ENCODE measurements at regions not wholly inside any gene's neighbourhood (a gene's known extent, or its start where the extent isn't known, plus 50 kb on each side); places are given as distances from the start of the nearest gene placed in this dataset.

DNA sequence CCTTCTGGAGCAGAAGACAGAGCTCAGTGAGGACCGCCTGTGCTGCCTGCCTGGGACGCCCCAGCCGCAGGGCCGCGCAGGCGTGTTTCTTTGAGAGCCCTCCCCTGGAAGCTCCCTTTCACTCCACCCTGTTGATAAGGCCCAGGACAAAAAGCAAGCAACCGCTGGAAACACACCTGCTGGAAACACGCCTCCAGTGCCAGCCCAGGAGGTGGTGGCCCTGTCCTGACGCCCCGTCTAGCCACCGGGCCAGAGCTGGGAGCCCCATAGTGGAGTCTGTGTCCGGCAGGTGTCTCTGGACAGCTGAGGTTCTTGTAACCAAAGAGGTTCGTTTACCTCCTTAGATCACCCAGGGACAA lies 173.8 kb downstream of the KATNAL1 start:
- Histone ChIP-seq H3K9me3 (ENCODE audit: low read length) (no peaks in the 10 kb centered on the region), H3K4me3 (ENCODE audit: low read length) (no peak overlapping the region), H3K4me2 (ENCODE audit: low read depth, low read length, poor library complexity, severe bottlenecking) (no peak overlapping the region), H3K9ac (ENCODE audit: low read length) (no peak overlapping the region), H3K4me1 (ENCODE audit: low read length) (peaks cover 5% of the 10 kb centered on the region), H4K20me1 (ENCODE audit: insufficient read depth, low read depth, low read length) (no peaks in the 10 kb centered on the region), H3K27ac (ENCODE audit: low read length) (no peak overlapping the region), H3K27me3 (ENCODE audit: low read length) (no peaks in the 10 kb centered on the region), H3K9me2 (replicated peaks; ENCODE audit: insufficient read depth, low read length) (no peaks in the 10 kb centered on the region), H3K79me2 (ENCODE audit: low read length) (no peaks in the 10 kb centered on the region), H3K36me3 (ENCODE audit: insufficient read depth, low read length) (no peaks in the 10 kb centered on the region), H2AFZ (ENCODE audit: low read length) (no peak overlapping the region)
- no peak for DNase-seq

DNA sequence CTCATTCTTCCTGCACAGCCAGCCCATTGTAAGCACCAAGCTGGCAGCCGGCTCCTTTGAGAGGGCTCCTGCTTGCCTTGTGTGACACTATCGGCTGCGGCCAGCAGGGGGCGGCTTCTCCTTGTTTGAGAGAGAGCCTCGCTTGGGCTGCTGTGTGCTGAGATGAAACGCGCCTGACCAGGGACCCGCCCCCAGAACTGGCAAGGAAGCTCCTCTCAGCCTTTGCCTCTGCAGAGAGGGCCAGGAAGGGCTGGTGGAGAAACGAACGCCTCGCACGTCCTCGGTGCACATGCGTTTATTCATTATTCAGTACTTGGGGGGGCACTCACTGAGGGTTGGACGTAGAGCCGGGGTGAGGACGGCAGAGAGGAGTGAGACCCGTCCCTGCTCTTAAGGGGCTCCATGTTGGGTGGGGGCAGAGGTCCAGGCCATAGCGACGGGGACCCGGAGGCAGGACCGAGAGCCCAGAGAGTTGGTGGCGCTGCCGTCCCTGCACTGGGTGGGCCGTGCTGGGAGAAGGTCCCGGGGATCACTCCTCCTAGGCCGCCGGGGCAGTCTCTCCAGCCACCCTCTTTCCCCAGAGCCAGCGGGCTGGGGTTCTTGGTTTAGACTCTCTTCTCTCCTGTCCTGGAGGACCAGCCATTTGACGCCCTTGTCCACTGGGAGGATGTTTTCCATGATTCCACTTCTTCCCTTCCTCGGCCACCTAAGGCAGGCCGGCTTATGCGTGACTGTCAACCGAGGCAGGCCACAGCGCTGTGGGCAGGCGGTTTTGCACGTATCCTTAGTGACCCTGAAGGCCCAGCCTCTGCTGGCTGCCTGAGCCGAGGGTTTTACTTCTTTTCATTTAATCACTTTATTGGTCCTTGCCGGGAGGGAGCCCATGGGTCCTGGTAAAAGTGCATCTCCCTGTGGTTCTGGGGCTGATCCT lies 174.5 kb downstream of the KATNAL1 start:
- no peaks in the 10 kb centered on the region for H3K79me2 ChIP-seq (ENCODE audit: low read length)
- H3K9me3 ChIP-seq (ENCODE audit: low read length), result no peaks in the 10 kb centered on the region
- peak overlapping the region; percentile 36 for H3K4me2 ChIP-seq (ENCODE audit: low read depth, low read length, poor library complexity, severe bottlenecking)
- peak overlapping the region; percentile 70; the same call in 1 of the 2 replicates for H2AFZ ChIP-seq (ENCODE audit: low read length)
- H3K9me2 ChIP-seq (replicated peaks; ENCODE audit: insufficient read depth, low read length), result no peaks in the 10 kb centered on the region
- no peaks in the 10 kb centered on the region for H4K20me1 ChIP-seq (ENCODE audit: insufficient read depth, low read depth, low read length)
- peaks cover 5% of the 10 kb centered on the region for H3K4me1 ChIP-seq (ENCODE audit: low read length)
- no peaks in the 10 kb centered on the region for H3K36me3 ChIP-seq (ENCODE audit: insufficient read depth, low read length)
- peak; percentile 96 for DNase-seq
- peak overlapping the region; percentile 40 for H3K9ac ChIP-seq (ENCODE audit: low read length)
- H3K4me3 ChIP-seq (ENCODE audit: low read length), result no peak overlapping the region
- no peak overlapping the region for H3K27ac ChIP-seq (ENCODE audit: low read length)
- no peaks in the 10 kb centered on the region for H3K27me3 ChIP-seq (ENCODE audit: low read length)

DNA sequence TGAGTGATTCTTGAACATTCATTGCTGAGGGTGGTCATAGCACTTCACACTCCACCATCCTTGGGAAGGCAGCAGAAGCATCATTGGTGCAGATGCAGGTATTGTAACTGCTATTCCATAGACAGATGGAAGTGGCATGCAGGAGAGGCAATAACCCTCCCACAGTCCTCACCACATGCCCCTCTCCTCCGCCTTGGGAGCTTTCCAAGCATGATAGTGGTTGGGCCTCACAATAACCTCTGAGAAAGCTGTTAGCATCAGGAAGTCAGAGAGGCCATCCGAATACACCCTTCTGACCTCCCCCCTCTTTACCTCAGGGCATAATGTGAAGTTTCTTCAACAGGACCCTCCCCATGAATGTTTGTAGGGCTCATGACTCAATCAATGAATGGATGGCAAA lies 177.9 kb downstream of the KATNAL1 start:
- Histone ChIP-seq H4K20me1 (ENCODE audit: insufficient read depth, low read depth, low read length) (no peaks in the 10 kb centered on the region), H3K79me2 (ENCODE audit: low read length) (no peaks in the 10 kb centered on the region), H3K36me3 (ENCODE audit: insufficient read depth, low read length) (no peaks in the 10 kb centered on the region), H3K27ac (ENCODE audit: low read length) (no peak overlapping the region), H3K4me3 (ENCODE audit: low read length) (no peak overlapping the region), H3K4me1 (ENCODE audit: low read length) (peaks cover 5% of the 10 kb centered on the region), H2AFZ (ENCODE audit: low read length) (no peak overlapping the region), H3K4me2 (ENCODE audit: low read depth, low read length, poor library complexity, severe bottlenecking) (no peak overlapping the region), H3K9me2 (replicated peaks; ENCODE audit: insufficient read depth, low read length) (no peaks in the 10 kb centered on the region), H3K9me3 (ENCODE audit: low read length) (no peaks in the 10 kb centered on the region), H3K27me3 (ENCODE audit: low read length) (no peaks in the 10 kb centered on the region), H3K9ac (ENCODE audit: low read length) (no peak overlapping the region)
- DNase-seq, result no peak

DNA sequence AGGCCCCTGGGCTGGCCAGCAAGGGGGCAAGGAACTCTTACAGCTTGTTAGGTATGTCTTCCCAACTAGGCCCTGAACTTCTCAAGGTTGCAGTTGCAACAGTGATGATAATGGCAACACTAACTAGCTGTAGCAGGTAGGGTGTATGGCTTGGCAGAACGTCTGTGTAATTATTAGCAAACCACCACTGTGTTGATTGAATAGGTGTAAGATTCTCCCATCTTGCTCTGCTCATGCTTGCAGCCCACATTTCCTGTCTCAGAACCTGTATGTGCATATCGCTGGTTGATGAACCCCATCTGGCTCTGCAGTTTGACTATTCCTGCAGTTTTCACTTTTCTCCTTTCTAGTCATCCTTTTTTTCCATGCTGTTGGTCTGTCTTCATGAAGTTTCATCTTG lies 178.8 kb downstream of the KATNAL1 start:
- Histone ChIP-seq H3K9me2 (replicated peaks; ENCODE audit: insufficient read depth, low read length) (no peaks in the 10 kb centered on the region), H3K27me3 (ENCODE audit: low read length) (no peaks in the 10 kb centered on the region), H3K27ac (ENCODE audit: low read length) (no peak overlapping the region), H3K36me3 (ENCODE audit: insufficient read depth, low read length) (no peaks in the 10 kb centered on the region), H3K4me1 (ENCODE audit: low read length) (peaks cover 5% of the 10 kb centered on the region), H3K9ac (ENCODE audit: low read length) (no peak overlapping the region), H4K20me1 (ENCODE audit: insufficient read depth, low read depth, low read length) (no peaks in the 10 kb centered on the region), H3K9me3 (ENCODE audit: low read length) (no peaks in the 10 kb centered on the region), H3K4me3 (ENCODE audit: low read length) (no peak overlapping the region), H2AFZ (ENCODE audit: low read length) (no peak overlapping the region), H3K4me2 (ENCODE audit: low read depth, low read length, poor library complexity, severe bottlenecking) (no peak overlapping the region), H3K79me2 (ENCODE audit: low read length) (no peaks in the 10 kb centered on the region)
- DNase-seq, result no peak

DNA sequence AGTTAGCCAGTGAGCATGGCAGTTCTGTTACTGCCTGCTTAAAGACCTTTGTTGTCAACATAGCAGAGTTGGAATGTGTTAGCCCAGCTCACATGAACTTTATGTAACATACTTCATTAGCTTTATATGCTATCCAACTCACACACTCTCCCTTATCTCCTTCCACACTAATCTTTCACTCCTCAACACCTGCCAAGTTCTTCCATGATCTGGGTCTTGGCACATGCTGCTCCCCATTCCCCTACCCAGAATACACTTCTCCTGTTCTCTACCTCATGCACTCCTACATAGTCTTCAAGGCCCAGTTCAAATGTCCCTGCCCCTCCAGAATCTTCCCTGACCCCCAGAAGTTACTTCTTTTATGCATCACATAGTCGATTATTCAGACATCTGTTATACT lies 179.3 kb downstream of the KATNAL1 start:
- Histone ChIP-seq H3K27me3 (ENCODE audit: low read length) (no peaks in the 10 kb centered on the region), H3K4me2 (ENCODE audit: low read depth, low read length, poor library complexity, severe bottlenecking) (no peak overlapping the region), H3K9me2 (replicated peaks; ENCODE audit: insufficient read depth, low read length) (no peaks in the 10 kb centered on the region), H3K9ac (ENCODE audit: low read length) (no peak overlapping the region), H3K9me3 (ENCODE audit: low read length) (no peaks in the 10 kb centered on the region), H3K36me3 (ENCODE audit: insufficient read depth, low read length) (no peaks in the 10 kb centered on the region), H3K4me3 (ENCODE audit: low read length) (no peak overlapping the region), H4K20me1 (ENCODE audit: insufficient read depth, low read depth, low read length) (no peaks in the 10 kb centered on the region), H3K27ac (ENCODE audit: low read length) (no peak overlapping the region), H3K79me2 (ENCODE audit: low read length) (no peaks in the 10 kb centered on the region), H3K4me1 (ENCODE audit: low read length) (peaks cover 5% of the 10 kb centered on the region), H2AFZ (ENCODE audit: low read length) (no peak overlapping the region)
- DNase-seq, result no peak

DNA sequence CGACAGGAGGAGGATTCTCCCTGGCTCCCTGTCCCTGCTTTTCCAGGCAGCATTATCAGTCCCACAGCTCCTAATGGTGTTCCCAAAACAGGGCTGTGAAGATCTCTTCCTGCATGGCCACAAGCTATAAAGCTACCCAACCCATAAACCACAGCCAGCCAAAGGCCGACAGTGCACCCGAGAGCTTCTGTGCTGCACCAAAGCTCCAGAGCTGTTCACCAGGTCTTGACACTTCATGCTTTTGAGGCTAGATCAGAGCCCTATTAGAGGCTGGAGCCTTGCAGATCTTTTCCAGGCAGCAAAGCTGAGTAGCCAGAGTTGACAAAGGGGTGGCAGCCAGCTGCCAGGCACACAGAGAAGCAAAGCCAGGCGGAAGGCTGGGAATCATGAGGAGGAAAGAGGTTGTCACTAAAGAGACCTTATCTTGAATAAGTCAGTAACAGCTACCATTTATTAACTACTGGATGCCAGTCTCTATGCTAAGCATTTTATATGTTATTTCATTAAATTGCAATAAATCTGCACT lies 180.4 kb downstream of the KATNAL1 start:
- Histone ChIP-seq H3K36me3 (ENCODE audit: insufficient read depth, low read length) (no peaks in the 10 kb centered on the region), H3K4me3 (ENCODE audit: low read length) (no peak overlapping the region), H4K20me1 (ENCODE audit: insufficient read depth, low read depth, low read length) (no peaks in the 10 kb centered on the region), H3K9ac (ENCODE audit: low read length) (no peak overlapping the region), H3K4me1 (ENCODE audit: low read length) (no peaks in the 10 kb centered on the region), H3K9me3 (ENCODE audit: low read length) (no peaks in the 10 kb centered on the region), H2AFZ (ENCODE audit: low read length) (no peak overlapping the region), H3K79me2 (ENCODE audit: low read length) (no peaks in the 10 kb centered on the region), H3K27me3 (ENCODE audit: low read length) (no peaks in the 10 kb centered on the region), H3K9me2 (replicated peaks; ENCODE audit: insufficient read depth, low read length) (no peaks in the 10 kb centered on the region), H3K27ac (ENCODE audit: low read length) (no peak overlapping the region), H3K4me2 (ENCODE audit: low read depth, low read length, poor library complexity, severe bottlenecking) (no peak overlapping the region)
- DNase-seq, result no peak

DNA sequence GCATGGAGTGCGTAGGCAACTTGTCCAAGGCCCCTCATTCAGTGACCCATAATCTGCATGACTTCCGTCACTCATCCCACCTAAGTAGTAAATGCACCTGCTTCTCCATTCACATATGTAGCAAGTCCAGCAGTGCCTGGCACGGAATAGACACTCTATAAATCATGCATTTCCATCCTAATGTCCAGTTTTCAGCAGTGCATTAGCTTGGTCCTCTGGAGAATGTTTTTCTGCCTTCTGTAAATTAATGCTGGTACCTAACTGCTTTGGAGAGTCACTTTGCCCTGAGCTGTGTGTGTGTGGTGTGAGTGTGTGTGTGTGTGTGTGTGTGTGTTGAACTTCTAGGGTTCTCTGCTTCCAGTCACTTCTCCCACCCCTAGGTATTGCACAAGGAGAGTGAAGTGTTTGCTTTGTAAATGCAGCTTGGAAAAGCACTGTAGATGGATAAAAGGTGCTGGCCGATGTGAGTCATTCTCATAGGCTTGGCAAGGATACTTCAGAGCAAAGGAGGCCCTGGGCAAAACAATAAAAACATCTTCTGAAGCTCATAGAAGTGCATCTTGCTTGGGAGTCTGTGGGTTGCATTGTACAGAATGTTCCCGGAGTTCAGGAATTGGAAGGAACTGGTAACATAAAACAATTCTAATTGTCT lies 181.8 kb downstream of the KATNAL1 start:
- Histone ChIP-seq H3K9me3 (ENCODE audit: low read length) (no peaks in the 10 kb centered on the region), H3K36me3 (ENCODE audit: insufficient read depth, low read length) (no peaks in the 10 kb centered on the region), H3K9me2 (replicated peaks; ENCODE audit: insufficient read depth, low read length) (no peaks in the 10 kb centered on the region), H3K9ac (ENCODE audit: low read length) (no peak overlapping the region), H4K20me1 (ENCODE audit: insufficient read depth, low read depth, low read length) (no peaks in the 10 kb centered on the region), H2AFZ (ENCODE audit: low read length) (no peak overlapping the region), H3K79me2 (ENCODE audit: low read length) (no peaks in the 10 kb centered on the region), H3K27me3 (ENCODE audit: low read length) (no peaks in the 10 kb centered on the region), H3K4me1 (ENCODE audit: low read length) (no peaks in the 10 kb centered on the region), H3K27ac (ENCODE audit: low read length) (no peak overlapping the region), H3K4me2 (ENCODE audit: low read depth, low read length, poor library complexity, severe bottlenecking) (no peak overlapping the region), H3K4me3 (ENCODE audit: low read length) (no peak overlapping the region)
- no peak for DNase-seq

DNA sequence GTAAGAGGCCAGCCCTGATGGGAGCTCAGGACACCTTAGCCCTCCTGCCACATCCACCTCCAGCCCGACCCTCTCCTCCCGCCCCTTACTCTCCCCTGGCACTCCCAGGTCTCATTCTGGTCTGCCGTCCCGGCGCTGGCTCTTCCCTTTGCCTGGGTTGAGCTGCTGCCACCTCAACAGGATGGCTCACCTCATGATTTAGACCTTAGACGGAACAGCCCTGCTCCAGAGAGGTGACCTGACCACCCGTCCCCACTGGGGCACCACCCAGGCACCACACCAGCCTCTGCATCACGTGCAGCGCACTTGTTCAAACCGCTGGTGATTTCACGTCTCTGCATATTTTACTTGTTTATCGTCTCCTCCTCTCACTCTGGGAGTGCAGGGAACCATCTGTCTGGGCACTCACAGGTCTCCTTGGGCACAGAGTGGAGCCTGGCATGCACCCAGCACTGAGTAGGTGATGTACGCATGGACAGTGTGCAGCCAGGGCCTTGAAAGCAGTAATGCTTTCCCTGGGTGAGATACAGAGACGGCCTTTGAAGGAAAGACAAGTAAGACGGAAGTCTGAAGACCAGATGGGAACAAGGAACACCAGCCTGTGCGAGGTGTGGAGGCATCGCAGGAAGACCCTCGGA lies 183.1 kb downstream of the KATNAL1 start:
- no peaks in the 10 kb centered on the region for H4K20me1 ChIP-seq (ENCODE audit: insufficient read depth, low read depth, low read length)
- H3K27ac ChIP-seq (ENCODE audit: low read length), result no peak overlapping the region
- no peaks in the 10 kb centered on the region for H3K27me3 ChIP-seq (ENCODE audit: low read length)
- H3K36me3 ChIP-seq (ENCODE audit: insufficient read depth, low read length), result no peaks in the 10 kb centered on the region
- H3K4me3 ChIP-seq (ENCODE audit: low read length), result no peak overlapping the region
- no peak overlapping the region for H3K4me2 ChIP-seq (ENCODE audit: low read depth, low read length, poor library complexity, severe bottlenecking)
- no peak overlapping the region for H3K9ac ChIP-seq (ENCODE audit: low read length)
- no peaks in the 10 kb centered on the region for H3K79me2 ChIP-seq (ENCODE audit: low read length)
- no peak for DNase-seq
- no peaks in the 10 kb centered on the region for H3K4me1 ChIP-seq (ENCODE audit: low read length)
- no peak overlapping the region for H2AFZ ChIP-seq (ENCODE audit: low read length)
- no peaks in the 10 kb centered on the region for H3K9me2 ChIP-seq (replicated peaks; ENCODE audit: insufficient read depth, low read length)
- H3K9me3 ChIP-seq (ENCODE audit: low read length), result no peaks in the 10 kb centered on the region

Data from Karpas-422 (cell line).